ENCODE measurements at regions not wholly inside any gene's neighbourhood (a gene's known extent, or its start where the extent isn't known, plus 50 kb on each side); places are given as distances from the start of the nearest gene placed in this dataset.

- no peak for DNase-seq (ENCODE audit: extremely low spot score)
- POLR2A ChIA-PET = no interaction called here
- TF ChIP-seq HDGF (IDR thresholded peaks at IDR 0.05; ENCODE audit: borderline replicate concordance) = no peak
- no peak for TF ChIP-seq ARNT (IDR thresholded peaks at IDR 0.05)
- no peak for TF ChIP-seq LEF1 (IDR thresholded peaks at IDR 0.05; ENCODE audit: borderline replicate concordance)
- no peak for TF ChIP-seq NFRKB (IDR thresholded peaks at IDR 0.05)
- TF ChIP-seq FOXM1 (IDR thresholded peaks at IDR 0.05; ENCODE audit: borderline replicate concordance) = no peak
- no peak for TF ChIP-seq CTBP1 (IDR thresholded peaks at IDR 0.05; ENCODE audit: borderline replicate concordance)
- CTCF ChIA-PET = interaction anchor here (0.5 to 1.9 kb wide), 3 partner anchors 39 to 939 kb away, joined by 4 to 5 read pairs (median 4); partner anchors contain the start of gene FAM50B
Measured at GRCh38 chr6:3939368-3939958, 90.3 kb downstream of the FAM50B start.

- ChIA-PET POLR2A (no interaction called here), CTCF (interaction anchor here (1.3 to 1.9 kb wide), 2 partner anchors 39 to 91 kb away, joined by 4 to 5 read pairs; partner anchors contain the start of gene FAM50B)
- DNase-seq (ENCODE audit: extremely low spot score) = no peak
- no peak for TF ChIP-seq SP1 (IDR thresholded peaks at IDR 0.05)
- TF ChIP-seq FOXM1 (IDR thresholded peaks at IDR 0.05; ENCODE audit: borderline replicate concordance) = no peak
- no peak for TF ChIP-seq ARNT (IDR thresholded peaks at IDR 0.05)
- TF ChIP-seq SUZ12 (IDR thresholded peaks at IDR 0.05) = no peak
- TF ChIP-seq PKNOX1 (IDR thresholded peaks at IDR 0.05) = no peak
- no peak for TF ChIP-seq LEF1 (IDR thresholded peaks at IDR 0.05; ENCODE audit: borderline replicate concordance)
- no peak for TF ChIP-seq CTBP1 (IDR thresholded peaks at IDR 0.05; ENCODE audit: borderline replicate concordance)
- TF ChIP-seq HDGF (IDR thresholded peaks at IDR 0.05; ENCODE audit: borderline replicate concordance) = no peak
- TF ChIP-seq L3MBTL2 (conservative IDR thresholded peaks at IDR 0.05) = no peak
- no peak for TF ChIP-seq FOXK2 (IDR thresholded peaks at IDR 0.05)
- no peak for TF ChIP-seq TARDBP (IDR thresholded peaks at IDR 0.05)
- TF ChIP-seq ELF4 (IDR thresholded peaks at IDR 0.05) = no peak
- no peak for TF ChIP-seq ZNF384 (IDR thresholded peaks at IDR 0.05)
- no peak for TF ChIP-seq BHLHE40 (IDR thresholded peaks at IDR 0.05; ENCODE audit: borderline replicate concordance)
- TF ChIP-seq FOXA1 (IDR thresholded peaks at IDR 0.05) = no peak
- no peak for TF ChIP-seq NFRKB (IDR thresholded peaks at IDR 0.05)
Measured at GRCh38 chr6:3939964-3940363, 90.8 kb downstream of the FAM50B start.

- CTCF ChIA-PET = interaction anchor here (0.5 to 1.9 kb wide), 4 partner anchors 11 to 92 kb away, joined by 3 to 5 read pairs (median 4); partner anchors contain the start of gene FAM50B
Measured at GRCh38 chr6:3940703-3941102, 91.5 kb downstream of the FAM50B start.

GRCh38 chr6:3943331-3943765 is 94.2 kb downstream of the FAM50B start:
- CTCF ChIA-PET = no interaction called here
- TF ChIP-seq BHLHE40 (IDR thresholded peaks at IDR 0.05; ENCODE audit: borderline replicate concordance) (no peak), LEF1 (IDR thresholded peaks at IDR 0.05; ENCODE audit: borderline replicate concordance) (no peak), TARDBP (IDR thresholded peaks at IDR 0.05) (no peak), SP1 (IDR thresholded peaks at IDR 0.05) (no peak), NFRKB (IDR thresholded peaks at IDR 0.05) (no peak), L3MBTL2 (conservative IDR thresholded peaks at IDR 0.05) (no peak), FOXK2 (IDR thresholded peaks at IDR 0.05) (no peak), PKNOX1 (IDR thresholded peaks at IDR 0.05) (no peak), FOXM1 (IDR thresholded peaks at IDR 0.05; ENCODE audit: borderline replicate concordance) (no peak), ZNF384 (IDR thresholded peaks at IDR 0.05) (no peak), FOXA1 (IDR thresholded peaks at IDR 0.05) (no peak), ELF4 (IDR thresholded peaks at IDR 0.05) (no peak), SUZ12 (IDR thresholded peaks at IDR 0.05) (no peak), CTBP1 (IDR thresholded peaks at IDR 0.05; ENCODE audit: borderline replicate concordance) (no peak), HDGF (IDR thresholded peaks at IDR 0.05; ENCODE audit: borderline replicate concordance) (no peak)
- no peak for DNase-seq (ENCODE audit: extremely low spot score)
- POLR2A ChIA-PET = no interaction called here

More at GRCh38 chr6:3940703-3941102, 91.5 kb downstream of the FAM50B start:
- POLR2A ChIA-PET = no interaction called here
- no peak for TF ChIP-seq PKNOX1 (IDR thresholded peaks at IDR 0.05)
- no peak for TF ChIP-seq L3MBTL2 (conservative IDR thresholded peaks at IDR 0.05)
- TF ChIP-seq ARNT (IDR thresholded peaks at IDR 0.05) = no peak
- no peak for TF ChIP-seq FOXA1 (IDR thresholded peaks at IDR 0.05)
- TF ChIP-seq SP1 (IDR thresholded peaks at IDR 0.05) = no peak
- TF ChIP-seq ELF4 (IDR thresholded peaks at IDR 0.05) = no peak
- TF ChIP-seq FOXK2 (IDR thresholded peaks at IDR 0.05) = no peak
- TF ChIP-seq HDGF (IDR thresholded peaks at IDR 0.05; ENCODE audit: borderline replicate concordance) = no peak
- TF ChIP-seq FOXM1 (IDR thresholded peaks at IDR 0.05; ENCODE audit: borderline replicate concordance) = no peak
- TF ChIP-seq TARDBP (IDR thresholded peaks at IDR 0.05) = no peak
- TF ChIP-seq BHLHE40 (IDR thresholded peaks at IDR 0.05; ENCODE audit: borderline replicate concordance) = no peak
- TF ChIP-seq SUZ12 (IDR thresholded peaks at IDR 0.05) = no peak
- no peak for TF ChIP-seq LEF1 (IDR thresholded peaks at IDR 0.05; ENCODE audit: borderline replicate concordance)
- TF ChIP-seq ZNF384 (IDR thresholded peaks at IDR 0.05) = no peak
- no peak for TF ChIP-seq NFRKB (IDR thresholded peaks at IDR 0.05)
- no peak for DNase-seq (ENCODE audit: extremely low spot score)

- CTCF ChIA-PET = no interaction called here
- TF ChIP-seq NFRKB (IDR thresholded peaks at IDR 0.05) = no peak
- no peak for DNase-seq (ENCODE audit: extremely low spot score)
- POLR2A ChIA-PET = no interaction called here
Measured at GRCh38 chr6:3944246-3944645, 95.1 kb downstream of the FAM50B start.

GRCh38 chr6:3946778-3947177 is 97.6 kb downstream of the FAM50B start:
- POLR2A ChIA-PET = no interaction called here
- no peak for DNase-seq (ENCODE audit: extremely low spot score)
- TF ChIP-seq LEF1 (IDR thresholded peaks at IDR 0.05; ENCODE audit: borderline replicate concordance) (no peak), L3MBTL2 (conservative IDR thresholded peaks at IDR 0.05) (no peak), FOXM1 (IDR thresholded peaks at IDR 0.05; ENCODE audit: borderline replicate concordance) (no peak), SUZ12 (IDR thresholded peaks at IDR 0.05) (no peak), BHLHE40 (IDR thresholded peaks at IDR 0.05; ENCODE audit: borderline replicate concordance) (no peak), HDGF (IDR thresholded peaks at IDR 0.05; ENCODE audit: borderline replicate concordance) (no peak), TARDBP (IDR thresholded peaks at IDR 0.05) (no peak), PKNOX1 (IDR thresholded peaks at IDR 0.05) (no peak)
- CTCF ChIA-PET = no interaction called here
